ENCODE measurements at regions not wholly inside any gene's neighbourhood (a gene's known extent, or its start where the extent isn't known, plus 50 kb on each side); places are given as distances from the start of the nearest gene placed in this dataset.
"Not testable (repeated sequence)": the region's sequence is repeated elsewhere in the genome, so short reads cannot be mapped to it uniquely, and the experiment has no call there.

- H3K4me3 ChIP-seq (ENCODE audit: low read depth, low read length, poor library complexity, severe bottlenecking); H3K27me3 ChIP-seq (replicated peaks; ENCODE audit: insufficient read depth, low read depth, low read length, poor library complexity); intact Hi-C loops (cut with micrococcal nuclease; ENCODE audit: unreplicated experiment); H3K27ac ChIP-seq (ENCODE audit: low read depth, low read length, poor library complexity, severe bottlenecking); CTCF ChIA-PET; POLR2A ChIA-PET (ENCODE audit: low non-redundant PET); H3K9me3 ChIP-seq (ENCODE audit: low read depth, low read length, poor library complexity, severe bottlenecking); DNase-seq (ENCODE audit: low spot score); H3K4me1 ChIP-seq (ENCODE audit: insufficient read depth, low read length, poor library complexity, severe bottlenecking); BruUV-seq (replicated peaks); H3K36me3 ChIP-seq (ENCODE audit: insufficient read depth, low read length, poor library complexity, severe bottlenecking): not testable (repeated sequence)
Observed at GRCh38 chr9:65566018-65566417, 109.7 kb upstream of the ZNG1E start.

- DNase-seq (ENCODE audit: low spot score); intact Hi-C loops (cut with micrococcal nuclease; ENCODE audit: unreplicated experiment); H3K27me3 ChIP-seq (replicated peaks; ENCODE audit: insufficient read depth, low read depth, low read length, poor library complexity); BruUV-seq (replicated peaks); POLR2A ChIA-PET (ENCODE audit: low non-redundant PET); H3K4me1 ChIP-seq (ENCODE audit: insufficient read depth, low read length, poor library complexity, severe bottlenecking); CTCF ChIA-PET; H3K27ac ChIP-seq (ENCODE audit: low read depth, low read length, poor library complexity, severe bottlenecking); H3K9me3 ChIP-seq (ENCODE audit: low read depth, low read length, poor library complexity, severe bottlenecking); H3K36me3 ChIP-seq (ENCODE audit: insufficient read depth, low read length, poor library complexity, severe bottlenecking); H3K4me3 ChIP-seq (ENCODE audit: low read depth, low read length, poor library complexity, severe bottlenecking): not testable (repeated sequence)
Observed at GRCh38 chr9:65519018-65519417, 156.7 kb upstream of the ZNG1E start.

DNA sequence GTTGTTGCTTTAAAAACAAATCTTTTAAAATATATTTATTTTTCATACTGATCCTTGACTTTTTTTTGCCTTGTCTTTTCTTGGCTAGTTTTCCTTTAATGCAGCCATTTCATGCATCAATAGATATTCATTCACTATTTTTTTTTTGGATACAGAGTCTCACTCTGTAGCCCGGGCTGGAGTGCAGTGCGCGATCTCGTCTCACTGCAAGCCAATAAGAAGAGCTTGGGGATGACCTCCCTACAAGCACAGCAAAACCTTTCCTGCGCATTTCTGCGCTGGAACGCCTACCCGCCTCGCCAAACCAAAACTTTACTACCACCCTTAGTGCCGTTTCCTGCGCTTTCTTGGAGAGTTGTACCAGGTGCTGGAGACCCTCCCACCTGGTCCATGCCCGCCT lies 161.3 kb upstream of the ZNG1E start:
- CTCF ChIA-PET; DNase-seq (ENCODE audit: low spot score): not testable (repeated sequence)

DNA sequence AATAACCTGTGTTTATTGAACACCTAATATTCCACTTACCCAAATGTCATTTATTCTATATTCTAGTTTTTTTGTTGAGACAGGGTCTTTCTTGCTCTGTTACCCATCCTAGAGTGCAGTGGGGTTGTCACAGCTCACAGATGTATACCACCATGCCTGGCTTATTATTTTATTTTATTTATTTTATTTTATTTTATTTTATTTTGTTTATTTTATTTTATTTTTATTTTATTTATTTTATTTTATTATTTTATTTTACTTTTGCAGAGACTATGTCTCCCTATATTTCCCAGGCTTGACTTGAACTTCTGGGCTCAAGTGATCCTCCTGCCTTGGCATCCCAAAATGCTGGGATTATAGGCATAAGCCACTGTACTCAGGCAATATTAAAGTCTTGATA lies 167.8 kb upstream of the ZNG1E start:
- BruUV-seq (replicated peaks); H3K27me3 ChIP-seq (replicated peaks; ENCODE audit: insufficient read depth, low read depth, low read length, poor library complexity); H3K36me3 ChIP-seq (ENCODE audit: insufficient read depth, low read length, poor library complexity, severe bottlenecking); intact Hi-C loops (cut with micrococcal nuclease; ENCODE audit: unreplicated experiment); POLR2A ChIA-PET (ENCODE audit: low non-redundant PET); DNase-seq (ENCODE audit: low spot score); H3K4me3 ChIP-seq (ENCODE audit: low read depth, low read length, poor library complexity, severe bottlenecking); H3K27ac ChIP-seq (ENCODE audit: low read depth, low read length, poor library complexity, severe bottlenecking); H3K9me3 ChIP-seq (ENCODE audit: low read depth, low read length, poor library complexity, severe bottlenecking); CTCF ChIA-PET; H3K4me1 ChIP-seq (ENCODE audit: insufficient read depth, low read length, poor library complexity, severe bottlenecking): not testable (repeated sequence)

More for the DNA sequence above, 161.3 kb upstream of the ZNG1E start:
- H3K27ac ChIP-seq (ENCODE audit: low read depth, low read length, poor library complexity, severe bottlenecking); H3K4me1 ChIP-seq (ENCODE audit: insufficient read depth, low read length, poor library complexity, severe bottlenecking); H3K4me3 ChIP-seq (ENCODE audit: low read depth, low read length, poor library complexity, severe bottlenecking); H3K36me3 ChIP-seq (ENCODE audit: insufficient read depth, low read length, poor library complexity, severe bottlenecking); H3K9me3 ChIP-seq (ENCODE audit: low read depth, low read length, poor library complexity, severe bottlenecking); intact Hi-C loops (cut with micrococcal nuclease; ENCODE audit: unreplicated experiment); POLR2A ChIA-PET (ENCODE audit: low non-redundant PET); H3K27me3 ChIP-seq (replicated peaks; ENCODE audit: insufficient read depth, low read depth, low read length, poor library complexity); BruUV-seq (replicated peaks): not testable (repeated sequence)

- H3K4me3 ChIP-seq (ENCODE audit: low read depth, low read length, poor library complexity, severe bottlenecking); CTCF ChIA-PET; H3K9me3 ChIP-seq (ENCODE audit: low read depth, low read length, poor library complexity, severe bottlenecking); DNase-seq (ENCODE audit: low spot score); H3K27ac ChIP-seq (ENCODE audit: low read depth, low read length, poor library complexity, severe bottlenecking); H3K4me1 ChIP-seq (ENCODE audit: insufficient read depth, low read length, poor library complexity, severe bottlenecking); H3K36me3 ChIP-seq (ENCODE audit: insufficient read depth, low read length, poor library complexity, severe bottlenecking); H3K27me3 ChIP-seq (replicated peaks; ENCODE audit: insufficient read depth, low read depth, low read length, poor library complexity); intact Hi-C loops (cut with micrococcal nuclease; ENCODE audit: unreplicated experiment); POLR2A ChIA-PET (ENCODE audit: low non-redundant PET); BruUV-seq (replicated peaks): not testable (repeated sequence)
Observed at GRCh38 chr9:65504686-65505085, 171.0 kb upstream of the ZNG1E start.

GRCh38 chr9:65503696-65504095 lies 172.0 kb upstream of the ZNG1E start:
- H3K4me1 ChIP-seq (ENCODE audit: insufficient read depth, low read length, poor library complexity, severe bottlenecking); H3K9me3 ChIP-seq (ENCODE audit: low read depth, low read length, poor library complexity, severe bottlenecking); H3K27me3 ChIP-seq (replicated peaks; ENCODE audit: insufficient read depth, low read depth, low read length, poor library complexity); POLR2A ChIA-PET (ENCODE audit: low non-redundant PET); H3K4me3 ChIP-seq (ENCODE audit: low read depth, low read length, poor library complexity, severe bottlenecking); BruUV-seq (replicated peaks); H3K27ac ChIP-seq (ENCODE audit: low read depth, low read length, poor library complexity, severe bottlenecking); CTCF ChIA-PET; DNase-seq (ENCODE audit: low spot score); H3K36me3 ChIP-seq (ENCODE audit: insufficient read depth, low read length, poor library complexity, severe bottlenecking); intact Hi-C loops (cut with micrococcal nuclease; ENCODE audit: unreplicated experiment): not testable (repeated sequence)

- H3K4me1 ChIP-seq (ENCODE audit: insufficient read depth, low read length, poor library complexity, severe bottlenecking); BruUV-seq (replicated peaks); DNase-seq (ENCODE audit: low spot score); intact Hi-C loops (cut with micrococcal nuclease; ENCODE audit: unreplicated experiment); H3K27ac ChIP-seq (ENCODE audit: low read depth, low read length, poor library complexity, severe bottlenecking); H3K9me3 ChIP-seq (ENCODE audit: low read depth, low read length, poor library complexity, severe bottlenecking); H3K4me3 ChIP-seq (ENCODE audit: low read depth, low read length, poor library complexity, severe bottlenecking); POLR2A ChIA-PET (ENCODE audit: low non-redundant PET); H3K36me3 ChIP-seq (ENCODE audit: insufficient read depth, low read length, poor library complexity, severe bottlenecking); CTCF ChIA-PET; H3K27me3 ChIP-seq (replicated peaks; ENCODE audit: insufficient read depth, low read depth, low read length, poor library complexity): not testable (repeated sequence)
Observed at GRCh38 chr9:65482890-65483289, 192.8 kb upstream of the ZNG1E start.

- DNase-seq (ENCODE audit: low spot score); POLR2A ChIA-PET (ENCODE audit: low non-redundant PET); H3K4me1 ChIP-seq (ENCODE audit: insufficient read depth, low read length, poor library complexity, severe bottlenecking); H3K36me3 ChIP-seq (ENCODE audit: insufficient read depth, low read length, poor library complexity, severe bottlenecking); BruUV-seq (replicated peaks); CTCF ChIA-PET; H3K9me3 ChIP-seq (ENCODE audit: low read depth, low read length, poor library complexity, severe bottlenecking); intact Hi-C loops (cut with micrococcal nuclease; ENCODE audit: unreplicated experiment); H3K27me3 ChIP-seq (replicated peaks; ENCODE audit: insufficient read depth, low read depth, low read length, poor library complexity); H3K4me3 ChIP-seq (ENCODE audit: low read depth, low read length, poor library complexity, severe bottlenecking); H3K27ac ChIP-seq (ENCODE audit: low read depth, low read length, poor library complexity, severe bottlenecking): not testable (repeated sequence)
Observed at GRCh38 chr9:65481291-65481690, 194.4 kb upstream of the ZNG1E start.

Data from A673 (cell line).